ENCODE measurements at regions not wholly inside any gene's neighbourhood (a gene's known extent, or its start where the extent isn't known, plus 50 kb on each side); places are given as distances from the start of the nearest gene placed in this dataset.

- Histone ChIP-seq H3K4me3 (no peak overlapping the region), H3K27me3 (ENCODE audit: insufficient read depth in 3 of 3, low read length in 2 of 3) (no peaks in the 10 kb centered on the region), H3K4me1 (no peaks in the 10 kb centered on the region), H3K27ac (no peak overlapping the region), H3K9me3 (no peaks in the 10 kb centered on the region), H3K36me3 (ENCODE audit: insufficient read depth in 1 of 2, low read depth in 1 of 2) (no peaks in the 10 kb centered on the region)
- 79 to 85% (median 84%) methylated on average over 5 of the region's 5 CpGs for WGBS, 3 donors
- no peak for ATAC-seq
- DNase-seq, result no peak
- intact Hi-C loops (cut with DNase I), result no loop called here
- TF ChIP-seq CTCF (IDR thresholded peaks at IDR 0.05), result no peak
Measured at GRCh38 chr9:95607507-95607906, 90.7 kb upstream of the PTCH1 start.

GRCh38 chr9:95606489-95607350, 89.9 kb upstream of the PTCH1 start:
- ATAC-seq (no peak), DNase-seq (no peak)
- no peak for TF ChIP-seq CTCF (IDR thresholded peaks at IDR 0.05)
- Histone ChIP-seq H3K9me3 (no peaks in the 10 kb centered on the region), H3K4me3 (no peak overlapping the region), H3K4me1 (no peaks in the 10 kb centered on the region), H3K27me3 (ENCODE audit: insufficient read depth in 3 of 3, low read length in 2 of 3) (no peaks in the 10 kb centered on the region), H3K36me3 (ENCODE audit: insufficient read depth in 1 of 2, low read depth in 1 of 2) (no peaks in the 10 kb centered on the region), H3K27ac (no peak overlapping the region)
- 63 to 68% (median 63%) methylated on average over 19 of the region's 19 CpGs for WGBS, 3 donors
- intact Hi-C loops (cut with DNase I), result no loop called here

- H3K4me1 ChIP-seq, result no peaks in the 10 kb centered on the region
- no peaks in the 10 kb centered on the region for H3K27me3 ChIP-seq (ENCODE audit: insufficient read depth in 3 of 3, low read length in 2 of 3)
- H3K36me3 ChIP-seq (ENCODE audit: insufficient read depth in 1 of 2, low read depth in 1 of 2), result no peaks in the 10 kb centered on the region
- WGBS, 3 donors, result 58 to 68% (median 62%) methylated on average over 10 of the region's 10 CpGs
- ATAC-seq, result no peak
- intact Hi-C loops (cut with DNase I), result no loop called here
- no peak for TF ChIP-seq CTCF (IDR thresholded peaks at IDR 0.05)
- no peak for DNase-seq
- no peak overlapping the region for H3K27ac ChIP-seq
- H3K9me3 ChIP-seq, result no peaks in the 10 kb centered on the region
- H3K4me3 ChIP-seq, result no peak overlapping the region
Measured at GRCh38 chr9:95605816-95606488, 89.2 kb upstream of the PTCH1 start.

- WGBS, 3 donors, result 48 to 69% (median 60%) methylated on average over 6 of the region's 6 CpGs
- Histone ChIP-seq H3K9me3 (no peaks in the 10 kb centered on the region), H3K4me1 (no peaks in the 10 kb centered on the region), H3K27me3 (ENCODE audit: insufficient read depth in 3 of 3, low read length in 2 of 3) (no peaks in the 10 kb centered on the region), H3K4me3 (no peak overlapping the region), H3K27ac (no peak overlapping the region), H3K36me3 (ENCODE audit: insufficient read depth in 1 of 2, low read depth in 1 of 2) (no peaks in the 10 kb centered on the region)
- intact Hi-C loops (cut with DNase I), result no loop called here
- DNase-seq, result no peak
- no peak for ATAC-seq
- TF ChIP-seq CTCF (IDR thresholded peaks at IDR 0.05), result no peak
Measured at GRCh38 chr9:95605101-95605500, 88.3 kb upstream of the PTCH1 start.
